ENCODE measurements at regions not wholly inside any gene's neighbourhood (a gene's known extent, or its start where the extent isn't known, plus 50 kb on each side); places are given as distances from the start of the nearest gene placed in this dataset.

DNA sequence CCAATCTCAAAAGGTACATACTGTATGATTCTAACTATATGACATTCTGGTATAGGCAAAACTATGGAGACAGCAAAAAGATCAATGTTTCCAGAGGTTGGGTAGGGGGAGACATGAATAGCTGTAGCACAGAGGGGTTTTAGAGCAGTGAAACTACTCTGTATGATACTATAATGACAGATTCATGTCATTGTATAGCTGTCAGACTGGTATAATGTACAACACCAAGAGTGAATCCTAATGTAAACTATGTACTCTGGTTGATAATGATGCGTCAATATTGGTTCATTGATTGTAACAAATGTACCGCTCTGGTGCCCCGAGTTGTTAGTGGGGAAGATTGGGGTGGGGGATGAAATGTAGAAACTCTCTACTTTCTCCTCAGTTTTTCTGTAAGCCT, 172.4 kb upstream of the SPOPL start:
- DNase-seq (ENCODE audit: low read depth): no peak
- TF ChIP-seq, protein P1, sequence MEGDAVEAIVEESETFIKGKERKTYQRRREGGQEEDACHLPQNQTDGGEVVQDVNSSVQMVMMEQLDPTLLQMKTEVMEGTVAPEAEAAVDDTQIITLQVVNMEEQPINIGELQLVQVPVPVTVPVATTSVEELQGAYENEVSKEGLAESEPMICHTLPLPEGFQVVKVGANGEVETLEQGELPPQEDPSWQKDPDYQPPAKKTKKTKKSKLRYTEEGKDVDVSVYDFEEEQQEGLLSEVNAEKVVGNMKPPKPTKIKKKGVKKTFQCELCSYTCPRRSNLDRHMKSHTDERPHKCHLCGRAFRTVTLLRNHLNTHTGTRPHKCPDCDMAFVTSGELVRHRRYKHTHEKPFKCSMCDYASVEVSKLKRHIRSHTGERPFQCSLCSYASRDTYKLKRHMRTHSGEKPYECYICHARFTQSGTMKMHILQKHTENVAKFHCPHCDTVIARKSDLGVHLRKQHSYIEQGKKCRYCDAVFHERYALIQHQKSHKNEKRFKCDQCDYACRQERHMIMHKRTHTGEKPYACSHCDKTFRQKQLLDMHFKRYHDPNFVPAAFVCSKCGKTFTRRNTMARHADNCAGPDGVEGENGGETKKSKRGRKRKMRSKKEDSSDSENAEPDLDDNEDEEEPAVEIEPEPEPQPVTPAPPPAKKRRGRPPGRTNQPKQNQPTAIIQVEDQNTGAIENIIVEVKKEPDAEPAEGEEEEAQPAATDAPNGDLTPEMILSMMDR (IDR thresholded peaks at IDR 0.05; ENCODE audit: control insufficient read depth, insufficient read depth, low read depth, low read length, missing control alignments): no peak
- H3K4me3 ChIP-seq (ENCODE audit: control insufficient read depth, low read depth, low read length): no peak overlapping the region

DNA sequence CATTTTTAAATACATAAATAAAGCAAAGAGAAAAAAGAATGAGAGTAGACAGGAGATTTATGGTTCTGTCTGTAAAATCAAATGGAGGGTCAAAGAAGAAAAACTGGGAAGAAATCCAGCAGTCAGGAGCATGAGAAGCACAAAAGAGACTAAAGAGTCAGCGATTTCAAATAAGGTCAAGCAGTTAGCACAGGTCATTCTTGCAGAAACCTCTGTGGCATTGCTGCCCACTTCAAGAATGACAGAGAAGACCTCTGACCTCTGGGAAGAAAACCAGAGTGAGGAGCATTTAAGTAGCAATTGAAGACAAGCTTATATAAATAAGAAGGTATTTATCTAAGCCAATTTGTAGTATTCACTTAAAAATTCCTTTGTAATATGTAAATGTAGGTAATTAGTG, 172.0 kb upstream of the SPOPL start:
- no peak for DNase-seq (ENCODE audit: low read depth)
- H3K4me3 ChIP-seq (ENCODE audit: control insufficient read depth, low read depth, low read length): no peak overlapping the region
- TF ChIP-seq, protein P1 (IDR thresholded peaks at IDR 0.05; ENCODE audit: control insufficient read depth, insufficient read depth, low read depth, low read length, missing control alignments): no peak

DNA sequence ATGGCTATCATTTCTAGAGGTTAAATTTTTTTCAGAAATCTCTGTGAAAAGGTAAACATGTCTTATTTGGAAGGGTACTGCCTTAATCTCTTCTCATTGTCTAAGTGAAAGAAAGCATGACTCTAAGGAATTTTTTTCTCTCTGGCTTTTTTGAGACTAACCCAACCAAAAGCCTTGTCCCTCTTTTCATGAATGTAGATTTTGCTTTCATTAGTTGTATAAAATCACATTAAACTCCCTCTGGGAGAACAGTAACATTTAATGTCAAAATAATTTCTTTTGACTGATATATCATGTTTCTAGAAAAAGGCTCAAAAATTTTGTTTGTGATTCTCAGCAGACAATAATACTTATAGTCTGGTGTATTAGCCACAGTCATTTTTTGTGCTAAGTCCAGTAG, 168.4 kb upstream of the SPOPL start:
- TF ChIP-seq, protein P1 (IDR thresholded peaks at IDR 0.05; ENCODE audit: control insufficient read depth, insufficient read depth, low read depth, low read length, missing control alignments): no peak
- no peak for DNase-seq (ENCODE audit: low read depth)
- no peak overlapping the region for H3K4me3 ChIP-seq (ENCODE audit: control insufficient read depth, low read depth, low read length)

DNA sequence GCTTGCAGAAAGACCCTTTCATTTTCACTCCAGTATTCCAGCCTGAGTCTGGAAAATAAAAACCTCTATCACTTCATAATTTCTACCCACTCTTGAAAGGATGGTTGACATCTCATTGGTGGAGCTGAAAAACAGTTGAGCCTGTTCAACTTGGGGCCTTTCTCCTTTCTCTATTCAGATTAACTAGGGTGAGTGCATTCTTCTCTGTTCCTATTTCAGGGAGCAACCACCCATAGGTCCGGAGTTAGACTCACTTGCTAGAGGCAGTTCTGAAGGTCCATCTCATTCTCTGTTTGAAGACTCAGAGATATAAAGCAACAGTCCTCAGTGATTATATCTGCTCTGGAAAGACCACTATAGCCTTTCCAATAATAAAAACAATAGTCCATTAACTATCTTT, 167.9 kb upstream of the SPOPL start:
- H3K4me3 ChIP-seq (ENCODE audit: control insufficient read depth, low read depth, low read length): no peak overlapping the region
- DNase-seq (ENCODE audit: low read depth): no peak
- TF ChIP-seq, protein P1 (IDR thresholded peaks at IDR 0.05; ENCODE audit: control insufficient read depth, insufficient read depth, low read depth, low read length, missing control alignments): no peak

DNA sequence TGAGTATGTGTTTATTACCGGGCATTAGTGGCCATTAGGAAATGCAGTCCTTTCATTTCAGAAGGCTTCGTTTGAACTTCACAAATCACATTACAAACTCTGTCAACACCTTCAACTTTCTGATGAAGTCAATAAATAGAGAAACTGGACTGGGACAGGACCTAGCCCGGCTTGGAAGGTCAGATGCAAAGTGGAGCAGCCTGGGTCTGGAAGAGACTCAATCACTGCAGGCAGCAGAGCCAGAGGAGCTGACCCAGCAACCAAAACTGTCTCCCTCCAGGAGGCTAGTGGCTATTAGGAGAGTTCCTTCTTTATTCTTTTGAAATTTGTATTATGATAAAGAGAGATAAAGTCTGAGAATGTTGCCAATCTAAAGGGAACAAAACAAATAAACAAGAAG, 167.2 kb upstream of the SPOPL start:
- no peak for DNase-seq (ENCODE audit: low read depth)
- TF ChIP-seq, protein P1 (IDR thresholded peaks at IDR 0.05; ENCODE audit: control insufficient read depth, insufficient read depth, low read depth, low read length, missing control alignments): no peak
- no peak overlapping the region for H3K4me3 ChIP-seq (ENCODE audit: control insufficient read depth, low read depth, low read length)

DNA sequence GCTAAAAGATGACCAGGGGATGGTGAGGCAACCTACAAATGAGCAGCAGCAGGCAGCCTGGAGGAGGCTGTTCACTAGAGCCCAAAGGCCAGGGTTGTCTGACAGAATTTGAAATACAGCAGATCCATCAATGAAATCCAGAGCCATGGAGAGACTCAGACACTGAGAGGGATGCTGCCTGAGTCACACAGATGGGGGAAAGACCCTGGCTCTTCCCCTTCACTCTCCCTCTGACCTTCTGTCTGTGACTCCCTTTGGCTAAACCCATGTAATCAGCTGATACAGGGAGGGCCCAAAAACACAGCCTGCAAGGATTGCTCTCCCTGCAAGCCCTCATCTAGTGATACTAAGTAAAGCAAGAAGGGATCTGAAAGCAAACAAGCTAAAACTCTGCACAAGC, 166.5 kb upstream of the SPOPL start:
- no peak for DNase-seq (ENCODE audit: low read depth)
- TF ChIP-seq, protein P1 (IDR thresholded peaks at IDR 0.05; ENCODE audit: control insufficient read depth, insufficient read depth, low read depth, low read length, missing control alignments): no peak
- H3K4me3 ChIP-seq (ENCODE audit: control insufficient read depth, low read depth, low read length): no peak overlapping the region

DNA sequence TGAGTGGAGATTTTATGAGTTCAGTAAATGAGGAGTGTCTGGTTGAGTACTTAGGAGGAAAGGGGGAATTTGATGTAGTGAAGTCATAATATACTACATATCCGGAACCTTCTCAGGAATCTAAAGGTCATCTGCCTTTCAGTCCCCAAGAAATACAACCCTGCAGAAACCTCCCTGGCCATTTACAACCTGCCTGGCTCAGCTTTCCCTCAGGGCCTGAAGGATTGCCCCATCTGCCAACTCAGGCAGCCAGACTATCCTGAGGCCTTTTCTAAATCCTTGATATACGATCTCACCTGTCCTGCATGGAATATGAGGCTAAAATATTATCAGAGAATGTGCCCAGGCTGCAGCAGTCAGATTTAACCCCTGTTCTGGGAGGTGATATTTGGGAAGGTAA, 165.4 kb upstream of the SPOPL start:
- H3K4me3 ChIP-seq (ENCODE audit: control insufficient read depth, low read depth, low read length): no peak overlapping the region
- no peak for DNase-seq (ENCODE audit: low read depth)
- TF ChIP-seq, protein P1 (IDR thresholded peaks at IDR 0.05; ENCODE audit: control insufficient read depth, insufficient read depth, low read depth, low read length, missing control alignments): no peak

All from AG09309 (cell line).